Keratinocyte (primary cell): ENCODE measurements at regions not wholly inside any gene's neighbourhood (a gene's known extent, or its start where the extent isn't known, plus 50 kb on each side); places are given as distances from the start of the nearest gene placed in this dataset.

Source experiments
- DNase-seq: peaks from one replicate; pipeline ENCODE4 v3.0.0-alpha.2; 2011; ENCODE audit warnings: low read depth, missing footprints, low spot score
- FAIRE-seq: peaks from 2 replicates; lab custom pipeline; 2011; peaks lifted over from hg19 to GRCh38; lab: Jason Lieb, UNC
- H2AFZ ChIP-seq: 2 replicates; pipeline ENCODE4 v1.6.0; 2012; ENCODE audit warnings: low read length, control low read depth, inconsistent platforms; ENCODE audit not compliant: control insufficient read depth
- H3K27ac ChIP-seq: 2 replicates; pipeline ENCODE4 v1.5.1; 2011; ENCODE audit warnings: low read length; ENCODE audit not compliant: control insufficient read depth, insufficient read depth
- H3K27me3 ChIP-seq: 3 replicates; pipeline ENCODE4 v1.6.0; 2011; ENCODE audit warnings: low read length; ENCODE audit not compliant: control insufficient read depth, insufficient read depth; ENCODE audit errors: extremely low read depth
- H3K36me3 ChIP-seq, 2 experiments: 2 replicates in 1 of 2; 3 replicates in 1 of 2; pipeline ENCODE4 v1.5.1; 2011; ENCODE audit warnings: low read length in 2 of 2, mild to moderate bottlenecking in 1 of 2; ENCODE audit not compliant: control insufficient read depth in 2 of 2, insufficient read depth in 2 of 2; ENCODE audit errors: extremely low read depth in 1 of 2
- H3K4me1 ChIP-seq: 3 replicates; pipeline ENCODE4 v1.5.1; 2011; ENCODE audit warnings: low read length; ENCODE audit not compliant: control insufficient read depth, insufficient read depth; ENCODE audit errors: extremely low read depth
- H3K4me2 ChIP-seq: 3 replicates; pipeline ENCODE4 v1.6.0; 2011; ENCODE audit warnings: low read depth, low read length; ENCODE audit not compliant: control insufficient read depth, insufficient read depth; ENCODE audit errors: extremely low read depth
- H3K4me3 ChIP-seq, 3 experiments: fragments of 200-600 bp in 1 of 3; sonication (generic) in 1 of 3; 2 replicates in 2 of 3; 3 replicates in 1 of 3; pipeline ENCODE4 v1.5.1; 2011 to 2016; ENCODE audit warnings: low read length in 3 of 3, mild to moderate bottlenecking in 3 of 3, control low read depth in 2 of 3, inconsistent platforms in 1 of 3, low read depth in 1 of 3, mixed read lengths in 1 of 3, mixed run types in 1 of 3, moderate library complexity in 1 of 3; ENCODE audit not compliant: control insufficient read depth in 2 of 3, insufficient read depth in 2 of 3; ENCODE audit errors: extremely low read depth in 1 of 3
- H3K79me2 ChIP-seq: 2 replicates; pipeline ENCODE4 v1.6.0; 2012; ENCODE audit warnings: low read length; ENCODE audit not compliant: control insufficient read depth, insufficient read depth
- H3K9ac ChIP-seq: 3 replicates; pipeline ENCODE4 v1.6.0; 2011; ENCODE audit warnings: low read length; ENCODE audit not compliant: control insufficient read depth, insufficient read depth; ENCODE audit errors: extremely low read depth
- H3K9me1 ChIP-seq: 3 replicates; pipeline ENCODE4 v1.6.0; 2011; ENCODE audit warnings: low read length; ENCODE audit not compliant: control insufficient read depth, insufficient read depth; ENCODE audit errors: extremely low read depth
- H3K9me3 ChIP-seq: 2 replicates; pipeline ENCODE4 v1.5.1; 2012; ENCODE audit warnings: low read depth, low read length; ENCODE audit not compliant: control insufficient read depth
- H4K20me1 ChIP-seq: 3 replicates; pipeline ENCODE4 v1.6.0; 2011; ENCODE audit warnings: low read length; ENCODE audit not compliant: control insufficient read depth, insufficient read depth; ENCODE audit errors: extremely low read depth
- EZH2 ChIP-seq: IDR thresholded peaks from one replicate; pipeline ENCODE4 v1.6.1; 2012; ENCODE audit warnings: inconsistent platforms, mild to moderate bottlenecking, low read length, moderate library complexity
- dilution Hi-C: fragments of 300-500 bp; cut with MboI; formaldehyde crosslinking; loops from one replicate; pipeline ENCODE4 v1.7.0; 2020; ENCODE audit warnings: low sequenced_read_pairs; ENCODE audit not compliant: extremely low pct_ligation_motif_present
- TF ChIP-seq, protein P1 (sequence below), 3 experiments: IDR thresholded peaks in 1 of 3; conservative IDR thresholded peaks in 1 of 3; optimal IDR thresholded peaks in 1 of 3; 2 replicates in 2 of 3; 3 replicates in 1 of 3; pipeline versions ENCODE3 to v1.5.1; 2011; ENCODE audit warnings: low read length in 3 of 3, mild to moderate bottlenecking in 3 of 3, moderate library complexity in 2 of 3, control low read depth in 1 of 3, inconsistent platforms in 1 of 3; ENCODE audit not compliant: insufficient read depth in 2 of 3; ENCODE audit errors: extremely low read depth in 1 of 3

GRCh38 chr6:115610696-115611095, 450.0 kb downstream of the FRK start:
- H3K9me1 ChIP-seq: no peaks in the 10 kb centered on the region
- no peak overlapping the region for H3K4me3 ChIP-seq
- H3K36me3 ChIP-seq: no peaks in the 10 kb centered on the region
- no peak overlapping the region for H3K27ac ChIP-seq
- DNase-seq (no peak), FAIRE-seq (no peak)
- no peak overlapping the region for H2AFZ ChIP-seq
- H3K79me2 ChIP-seq: no peaks in the 10 kb centered on the region
- H3K4me2 ChIP-seq: no peak overlapping the region
- H4K20me1 ChIP-seq: no peaks in the 10 kb centered on the region
- H3K27me3 ChIP-seq: no peaks in the 10 kb centered on the region
- H3K9me3 ChIP-seq: no peaks in the 10 kb centered on the region
- TF ChIP-seq, protein P1, sequence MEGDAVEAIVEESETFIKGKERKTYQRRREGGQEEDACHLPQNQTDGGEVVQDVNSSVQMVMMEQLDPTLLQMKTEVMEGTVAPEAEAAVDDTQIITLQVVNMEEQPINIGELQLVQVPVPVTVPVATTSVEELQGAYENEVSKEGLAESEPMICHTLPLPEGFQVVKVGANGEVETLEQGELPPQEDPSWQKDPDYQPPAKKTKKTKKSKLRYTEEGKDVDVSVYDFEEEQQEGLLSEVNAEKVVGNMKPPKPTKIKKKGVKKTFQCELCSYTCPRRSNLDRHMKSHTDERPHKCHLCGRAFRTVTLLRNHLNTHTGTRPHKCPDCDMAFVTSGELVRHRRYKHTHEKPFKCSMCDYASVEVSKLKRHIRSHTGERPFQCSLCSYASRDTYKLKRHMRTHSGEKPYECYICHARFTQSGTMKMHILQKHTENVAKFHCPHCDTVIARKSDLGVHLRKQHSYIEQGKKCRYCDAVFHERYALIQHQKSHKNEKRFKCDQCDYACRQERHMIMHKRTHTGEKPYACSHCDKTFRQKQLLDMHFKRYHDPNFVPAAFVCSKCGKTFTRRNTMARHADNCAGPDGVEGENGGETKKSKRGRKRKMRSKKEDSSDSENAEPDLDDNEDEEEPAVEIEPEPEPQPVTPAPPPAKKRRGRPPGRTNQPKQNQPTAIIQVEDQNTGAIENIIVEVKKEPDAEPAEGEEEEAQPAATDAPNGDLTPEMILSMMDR (optimal IDR thresholded peaks at IDR 0.05 in 1 of 3, IDR thresholded peaks at IDR 0.05 in 1 of 3, conservative IDR thresholded peaks at IDR 0.05 in 1 of 3; ENCODE audit: extremely low read depth in 1 of 3, insufficient read depth in 2 of 3, low read length in 3 of 3): no peak
- TF ChIP-seq EZH2: no peak
- H3K9ac ChIP-seq: no peak overlapping the region
- H3K4me1 ChIP-seq: no peaks in the 10 kb centered on the region
- dilution Hi-C loops: no loop called here

- Histone ChIP-seq H4K20me1 (no peaks in the 10 kb centered on the region), H3K9ac (no peak overlapping the region), H3K4me3 (no peak overlapping the region), H3K4me1 (no peaks in the 10 kb centered on the region), H3K27me3 (no peaks in the 10 kb centered on the region), H3K9me3 (no peaks in the 10 kb centered on the region), H3K9me1 (no peaks in the 10 kb centered on the region), H3K4me2 (no peak overlapping the region), H3K36me3 (no peaks in the 10 kb centered on the region), H3K27ac (no peak overlapping the region), H3K79me2 (no peaks in the 10 kb centered on the region), H2AFZ (no peak overlapping the region)
- TF ChIP-seq, protein P1 (optimal IDR thresholded peaks at IDR 0.05 in 1 of 3, IDR thresholded peaks at IDR 0.05 in 1 of 3, conservative IDR thresholded peaks at IDR 0.05 in 1 of 3; ENCODE audit: extremely low read depth in 1 of 3, insufficient read depth in 2 of 3, low read length in 3 of 3): no peak
- no peak for TF ChIP-seq EZH2
- no peak for FAIRE-seq
- dilution Hi-C loops: no loop called here
- DNase-seq: no peak
Measured at GRCh38 chr6:115609111-115609510, 451.6 kb downstream of the FRK start.
